ENCODE measurements at regions not wholly inside any gene's neighbourhood (a gene's known extent, or its start where the extent isn't known, plus 50 kb on each side); places are given as distances from the start of the nearest gene placed in this dataset.

- no peak for TF ChIP-seq CTCF (IDR thresholded peaks at IDR 0.05; ENCODE audit: low read depth, low read length, poor library complexity, severe bottlenecking)
- TF ChIP-seq EZH2phosphoT487 (IDR thresholded peaks at IDR 0.05; ENCODE audit: borderline replicate concordance, low read length) = no peak
Measured at GRCh38 chr15:95205077-95205476, 973.7 kb downstream of the MCTP2 start.

All from DOHH2 (cell line).